HCT116 (cell line): ENCODE measurements at regions not wholly inside any gene's neighbourhood (a gene's known extent, or its start where the extent isn't known, plus 50 kb on each side); places are given as distances from the start of the nearest gene placed in this dataset.

ENCODE experiments used
- CBX3 ChIP-seq: IDR thresholded peaks from 2 replicates; pipeline ENCODE4 v1.6.1; 2012; ENCODE audit warnings: low read depth
- EZH2 ChIP-seq: fragments of 200-600 bp; sonication (generic); IDR thresholded peaks from 2 replicates; pipeline ENCODE4 v1.6.1; 2017; ENCODE audit warnings: antibody characterized with exemption, mixed run types
- EZH2phosphoT487 ChIP-seq: fragments of 200-600 bp; IDR thresholded peaks from 2 replicates; pipeline ENCODE4 v1.6.1; 2018; ENCODE audit warnings: antibody characterized with exemption, borderline replicate concordance
- POLR2AphosphoS5 ChIP-seq: IDR thresholded peaks from 2 replicates; pipeline ENCODE4 v1.6.1; 2011; ENCODE audit warnings: mild to moderate bottlenecking, low read depth, low read length, moderate library complexity
- SP1 ChIP-seq: IDR thresholded peaks from 2 replicates; pipeline ENCODE4 v1.6.1; 2012; ENCODE audit warnings: low read depth
- SRF ChIP-seq: IDR thresholded peaks from 2 replicates; pipeline ENCODE4 v1.6.1; 2012; ENCODE audit warnings: low read depth
- TCF7L2 ChIP-seq: IDR thresholded peaks from 2 replicates; pipeline ENCODE4 v1.7.0; 2011; ENCODE audit warnings: borderline replicate concordance, inconsistent platforms; ENCODE audit not compliant: insufficient read depth, insufficient read length; ENCODE audit errors: extremely low read depth
- ZFX ChIP-seq: fragments of 450-650 bp; IDR thresholded peaks from 2 replicates; pipeline ENCODE4 v1.6.1; 2017
- TF ChIP-seq, protein P1 (sequence below), 3 experiments: fragments of 200-600 bp in 1 of 3; sonication (generic) in 1 of 3; IDR thresholded peaks in 2 of 3; conservative IDR thresholded peaks in 1 of 3; 2 replicates each; pipeline ENCODE4 v1.5.1; 2012 to 2017; ENCODE audit warnings: low read depth in 2 of 3, low read length in 2 of 3, antibody characterized with exemption in 1 of 3, borderline replicate concordance in 1 of 3, control low read depth in 1 of 3, mild to moderate bottlenecking in 1 of 3, mixed read lengths in 1 of 3, mixed run types in 1 of 3, moderate library complexity in 1 of 3; ENCODE audit not compliant: insufficient read depth in 1 of 3

DNA sequence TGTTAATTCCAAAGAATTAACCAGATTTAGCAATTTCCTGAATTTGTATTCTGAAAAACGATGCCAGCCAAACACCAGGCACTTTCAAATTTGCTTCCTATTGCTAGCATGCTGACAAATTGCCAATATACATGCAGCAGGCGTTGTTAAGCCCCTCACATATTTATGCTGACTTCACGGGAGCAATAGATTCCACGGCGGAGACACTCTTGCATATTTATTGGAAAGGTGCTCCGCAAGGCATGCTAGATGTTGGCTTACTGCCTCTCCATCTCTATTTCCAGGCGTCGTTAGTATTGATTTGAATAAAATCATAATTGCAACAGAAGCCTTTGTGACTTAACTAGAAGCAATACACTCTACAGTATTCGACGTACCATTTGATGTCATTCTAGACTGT is 211.0 kb upstream of the IRX5 start:
- TF ChIP-seq, protein P1, sequence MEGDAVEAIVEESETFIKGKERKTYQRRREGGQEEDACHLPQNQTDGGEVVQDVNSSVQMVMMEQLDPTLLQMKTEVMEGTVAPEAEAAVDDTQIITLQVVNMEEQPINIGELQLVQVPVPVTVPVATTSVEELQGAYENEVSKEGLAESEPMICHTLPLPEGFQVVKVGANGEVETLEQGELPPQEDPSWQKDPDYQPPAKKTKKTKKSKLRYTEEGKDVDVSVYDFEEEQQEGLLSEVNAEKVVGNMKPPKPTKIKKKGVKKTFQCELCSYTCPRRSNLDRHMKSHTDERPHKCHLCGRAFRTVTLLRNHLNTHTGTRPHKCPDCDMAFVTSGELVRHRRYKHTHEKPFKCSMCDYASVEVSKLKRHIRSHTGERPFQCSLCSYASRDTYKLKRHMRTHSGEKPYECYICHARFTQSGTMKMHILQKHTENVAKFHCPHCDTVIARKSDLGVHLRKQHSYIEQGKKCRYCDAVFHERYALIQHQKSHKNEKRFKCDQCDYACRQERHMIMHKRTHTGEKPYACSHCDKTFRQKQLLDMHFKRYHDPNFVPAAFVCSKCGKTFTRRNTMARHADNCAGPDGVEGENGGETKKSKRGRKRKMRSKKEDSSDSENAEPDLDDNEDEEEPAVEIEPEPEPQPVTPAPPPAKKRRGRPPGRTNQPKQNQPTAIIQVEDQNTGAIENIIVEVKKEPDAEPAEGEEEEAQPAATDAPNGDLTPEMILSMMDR (IDR thresholded peaks at IDR 0.05 in 2 of 3, conservative IDR thresholded peaks at IDR 0.05 in 1 of 3; ENCODE audit: borderline replicate concordance in 1 of 3, insufficient read depth in 1 of 3, low read depth in 2 of 3, low read length in 2 of 3), result no peak
- TF ChIP-seq ZFX (no peak), POLR2AphosphoS5 (no peak), CBX3 (no peak), TCF7L2 (no peak), EZH2phosphoT487 (no peak), SRF (no peak), SP1 (no peak), EZH2 (no peak)
